ENCODE measurements at regions not wholly inside any gene's neighbourhood (a gene's known extent, or its start where the extent isn't known, plus 50 kb on each side); places are given as distances from the start of the nearest gene placed in this dataset.
A peak's percentile ranks its signal among the peaks of the same experiment; 100 is the strongest.
"Not testable (repeated sequence)": the region's sequence is repeated elsewhere in the genome, so short reads cannot be mapped to it uniquely, and the experiment has no call there.

DNA sequence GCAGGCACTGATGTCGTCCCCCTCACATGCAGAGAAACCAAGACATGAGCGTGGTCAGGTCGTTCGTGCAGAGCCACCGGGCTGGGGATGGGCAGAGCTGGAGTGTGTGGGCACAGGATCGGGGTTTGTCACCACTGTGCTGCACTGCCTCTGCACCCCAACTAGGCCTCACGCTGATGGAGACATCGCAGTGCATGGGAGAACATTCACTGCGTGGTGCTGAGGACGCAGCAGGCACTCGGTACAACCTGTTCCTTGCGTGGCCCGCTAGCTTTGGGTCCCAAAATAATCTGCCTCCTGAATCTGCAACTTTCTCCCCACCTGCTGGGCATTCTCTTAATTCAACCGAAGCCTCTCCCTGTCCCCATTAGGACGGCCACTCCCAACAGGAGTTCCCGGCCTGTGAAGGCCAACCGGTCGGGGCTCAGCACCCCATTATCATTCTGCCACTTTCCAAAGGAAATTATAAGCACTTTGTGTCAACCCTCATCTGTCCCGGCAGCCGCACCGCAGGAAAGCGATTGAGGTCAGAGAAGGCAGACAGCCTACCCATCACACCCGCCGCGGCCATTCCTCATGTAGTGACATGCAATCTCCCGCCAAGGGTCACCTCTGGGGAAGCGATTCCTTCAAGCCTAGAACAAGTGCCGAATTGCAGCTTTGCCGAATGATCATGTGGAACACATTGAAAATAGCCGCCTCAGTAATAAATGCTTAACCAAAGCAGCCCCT lies 490.4 kb downstream of the MN1 start:
- in situ Hi-C loops (cut with MboI; ENCODE audit: low pct_unique_long_range_greater_than_20kb, low sequenced_read_pairs) = no loop called here
- DNase-seq = no peak

DNA sequence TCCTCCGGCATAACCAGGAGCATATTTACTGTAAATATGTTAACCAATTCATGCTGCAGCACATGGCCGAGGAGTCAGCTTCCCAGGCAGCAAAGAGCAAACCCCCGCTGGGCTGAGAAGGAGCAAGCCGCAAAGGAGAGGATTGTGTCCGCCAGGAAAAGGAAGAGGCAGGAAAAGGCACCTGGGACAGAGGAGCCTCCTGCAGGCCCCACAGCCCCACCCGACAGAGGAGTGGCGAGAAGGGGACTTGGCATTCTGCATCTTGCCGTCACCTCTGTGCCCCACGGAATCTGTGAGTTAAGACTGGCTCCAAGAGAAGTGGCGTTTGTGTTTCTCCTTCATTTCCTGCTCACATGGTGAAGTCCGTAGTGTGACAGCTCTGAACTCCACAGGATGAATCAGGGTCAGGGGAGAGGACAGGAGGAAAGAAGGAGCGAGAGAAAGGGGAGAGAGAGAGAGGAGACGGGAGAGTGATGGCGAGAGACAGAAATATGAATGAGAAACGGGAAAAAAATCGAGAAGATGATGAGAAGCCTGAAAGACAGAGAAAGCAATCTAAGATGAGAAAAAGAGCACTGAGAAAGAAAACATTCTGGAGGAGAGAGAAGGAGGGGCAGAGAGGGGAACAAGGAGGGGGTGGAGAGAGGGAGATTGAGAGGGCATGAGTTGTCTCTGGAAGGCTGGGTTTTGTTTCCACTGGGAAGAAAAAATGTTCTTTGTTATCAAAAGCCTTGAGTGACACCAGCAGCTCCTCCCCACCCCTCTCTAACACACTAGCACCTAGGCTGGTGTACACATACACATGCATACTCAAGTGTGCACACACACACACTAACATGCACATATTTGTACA lies 489.6 kb downstream of the MN1 start:
- DNase-seq = no peak
- in situ Hi-C loops (cut with MboI; ENCODE audit: low pct_unique_long_range_greater_than_20kb, low sequenced_read_pairs) = no loop called here

DNA sequence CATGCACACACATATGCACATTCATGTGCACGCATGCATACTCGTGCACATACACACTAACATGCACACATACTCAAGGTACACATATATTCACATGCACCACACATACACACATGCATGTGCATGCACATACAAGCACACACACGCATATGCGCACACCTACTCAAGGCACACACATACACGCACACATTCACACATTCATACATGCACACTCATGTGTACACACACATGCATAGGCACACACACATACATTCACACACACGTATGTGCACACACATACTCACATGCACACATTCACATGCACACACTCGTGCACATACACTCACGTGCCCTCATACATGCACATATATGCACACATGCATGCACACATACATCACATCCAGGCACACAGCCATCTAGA lies 489.0 kb downstream of the MN1 start:
- in situ Hi-C loops (cut with MboI; ENCODE audit: low pct_unique_long_range_greater_than_20kb, low sequenced_read_pairs) = no loop called here
- no peak for DNase-seq

GRCh38 chr22:27312966-27313855 lies 488.3 kb downstream of the MN1 start:
- in situ Hi-C loops (cut with MboI; ENCODE audit: low pct_unique_long_range_greater_than_20kb, low sequenced_read_pairs) = no loop called here
- DNase-seq = no peak

- in situ Hi-C loops (cut with MboI; ENCODE audit: low pct_unique_long_range_greater_than_20kb, low sequenced_read_pairs) = no loop called here
These were observed 487.2 kb downstream of the MN1 start for GRCh38 chr22:27314276-27314807.

GRCh38 chr22:27315833-27316232 lies 485.7 kb downstream of the MN1 start:
- DNase-seq = no peak

More at GRCh38 chr22:27314276-27314807, 487.2 kb downstream of the MN1 start:
- no peak for DNase-seq

DNA sequence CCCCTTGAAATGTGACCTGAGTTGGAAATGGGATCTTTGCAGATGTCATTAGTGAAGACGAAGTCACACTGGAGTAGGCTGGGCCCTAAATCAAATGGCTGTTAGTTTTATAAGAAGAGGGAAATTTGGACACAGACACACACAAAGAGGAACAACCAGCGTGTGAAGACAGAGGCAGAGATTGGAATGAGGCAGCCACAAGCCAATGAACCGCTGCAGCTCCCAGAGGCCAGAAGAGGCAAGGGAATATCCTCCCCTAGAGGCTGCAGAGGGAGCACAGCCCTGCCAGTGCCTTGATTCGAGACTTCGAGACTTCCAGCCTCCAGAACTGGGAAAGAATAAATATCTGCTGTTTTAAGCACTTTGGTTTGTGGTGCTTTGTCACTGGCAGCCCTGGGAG lies 484.5 kb downstream of the MN1 start:
- DNase-seq = no peak
- in situ Hi-C loops (cut with MboI; ENCODE audit: low pct_unique_long_range_greater_than_20kb, low sequenced_read_pairs) = no loop called here

More at GRCh38 chr22:27315833-27316232, 485.7 kb downstream of the MN1 start:
- in situ Hi-C loops (cut with MboI; ENCODE audit: low pct_unique_long_range_greater_than_20kb, low sequenced_read_pairs) = no loop called here

DNA sequence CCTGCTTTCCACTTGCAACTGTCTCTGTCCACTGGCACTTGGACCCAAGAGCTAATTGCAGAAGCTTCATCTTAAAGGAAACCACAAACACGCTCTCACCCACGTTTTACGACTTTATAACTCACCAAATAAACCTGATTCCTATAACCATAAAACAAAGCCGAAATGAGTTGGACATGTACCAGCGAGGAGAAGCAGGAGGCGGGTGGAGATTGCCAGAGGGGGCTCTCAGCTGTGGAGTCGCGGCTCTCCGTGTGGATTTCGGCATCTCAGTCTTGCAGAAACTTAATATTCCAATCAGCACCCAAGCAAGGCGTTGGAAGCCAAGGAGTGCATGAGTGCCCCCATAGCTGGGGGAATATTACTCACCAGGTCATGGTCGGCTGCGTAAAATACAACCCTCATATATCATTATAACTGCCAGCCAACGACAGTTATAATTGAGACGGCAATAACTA lies 483.6 kb downstream of the MN1 start:
- in situ Hi-C loops (cut with MboI; ENCODE audit: low pct_unique_long_range_greater_than_20kb, low sequenced_read_pairs) = no loop called here
- DNase-seq = no peak

- in situ Hi-C loops (cut with MboI; ENCODE audit: low pct_unique_long_range_greater_than_20kb, low sequenced_read_pairs) = no loop called here
- no peak for DNase-seq
These were observed 483.0 kb downstream of the MN1 start for GRCh38 chr22:27318516-27318915.

DNA sequence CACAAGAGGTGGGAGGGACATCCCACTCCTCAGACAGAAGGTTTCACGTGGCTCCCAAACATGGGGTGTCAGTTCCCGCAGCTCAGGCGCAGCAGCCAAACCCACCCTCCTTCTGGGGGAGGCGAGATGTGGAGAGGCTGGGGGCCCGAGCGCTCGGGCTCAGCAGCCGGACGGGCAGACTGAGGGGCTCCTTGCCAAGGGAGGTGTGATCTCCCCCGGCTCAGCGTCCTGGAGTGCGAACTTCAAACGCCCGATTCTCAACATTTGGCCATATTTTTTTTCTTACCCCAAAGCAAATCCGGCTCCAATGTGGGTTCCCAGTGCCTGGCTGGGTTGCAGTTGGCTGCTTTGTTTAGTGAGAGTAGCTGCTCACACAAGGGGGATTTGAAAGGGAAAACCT lies 477.9 kb downstream of the MN1 start:
- no peak for DNase-seq
- in situ Hi-C loops (cut with MboI; ENCODE audit: low pct_unique_long_range_greater_than_20kb, low sequenced_read_pairs) = no loop called here

DNA sequence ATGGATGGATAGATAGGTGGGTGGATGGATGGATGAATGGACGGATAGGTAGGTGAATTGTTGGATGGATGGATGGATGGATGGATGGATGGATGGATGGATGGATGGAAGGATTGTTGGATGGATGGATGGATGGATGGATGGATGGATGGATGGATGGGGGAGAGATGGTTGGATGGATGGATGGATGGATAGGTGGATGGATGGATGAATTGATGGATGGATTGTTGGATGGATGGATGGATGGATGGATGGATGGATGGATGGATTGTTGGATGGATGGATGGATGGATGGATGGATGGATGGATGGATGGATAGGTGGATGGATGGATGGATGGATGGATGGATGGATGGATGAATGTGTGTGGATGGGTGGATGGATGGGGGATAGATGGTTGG lies 476.6 kb downstream of the MN1 start:
- DNase-seq; in situ Hi-C loops (cut with MboI; ENCODE audit: low pct_unique_long_range_greater_than_20kb, low sequenced_read_pairs): not testable (repeated sequence)

GRCh38 chr22:27327497-27327896 lies 474.1 kb downstream of the MN1 start:
- DNase-seq = no peak
- in situ Hi-C loops (cut with MboI; ENCODE audit: low pct_unique_long_range_greater_than_20kb, low sequenced_read_pairs) = no loop called here

GRCh38 chr22:27327981-27328721 lies 473.4 kb downstream of the MN1 start:
- in situ Hi-C loops (cut with MboI; ENCODE audit: low pct_unique_long_range_greater_than_20kb, low sequenced_read_pairs) = no loop called here
- no peak for DNase-seq

DNA sequence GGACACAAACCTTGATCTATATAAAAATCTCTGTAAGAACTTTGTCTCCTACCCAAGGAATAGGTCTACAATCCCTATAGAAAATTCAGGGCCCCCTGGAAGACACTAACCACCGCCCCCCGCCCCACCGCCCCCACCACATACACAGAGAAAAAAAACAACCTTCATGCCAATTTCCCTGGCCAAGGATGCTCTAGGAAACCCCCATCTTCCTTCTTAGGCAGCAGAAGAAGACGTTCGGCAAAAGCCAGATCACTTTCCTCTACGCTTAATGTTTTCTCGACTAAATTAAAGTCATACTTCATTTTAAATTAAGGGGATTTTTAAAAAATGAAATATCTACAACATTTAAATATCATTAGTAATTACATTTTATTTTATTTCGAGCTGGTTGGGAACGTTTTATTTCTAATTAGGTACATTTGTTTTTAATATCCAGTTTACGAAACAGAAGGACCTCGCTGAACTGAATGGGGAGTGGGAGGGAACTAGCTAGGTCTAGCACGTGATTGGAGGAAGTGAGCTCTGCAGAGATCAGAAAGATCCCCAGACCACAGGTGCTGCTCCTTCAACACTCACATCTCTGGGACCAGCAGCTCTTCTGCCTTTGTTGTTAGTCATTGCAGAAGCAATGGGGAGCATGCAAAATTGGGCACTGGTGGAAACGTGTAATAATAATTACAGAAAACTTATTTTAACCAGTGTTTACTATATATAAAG lies 472.3 kb downstream of the MN1 start:
- in situ Hi-C loops (cut with MboI; ENCODE audit: low pct_unique_long_range_greater_than_20kb, low sequenced_read_pairs) = no loop called here
- no peak for DNase-seq

GRCh38 chr22:27329966-27330645 lies 471.4 kb downstream of the MN1 start:
- in situ Hi-C loops (cut with MboI; ENCODE audit: low pct_unique_long_range_greater_than_20kb, low sequenced_read_pairs) = no loop called here
- no peak for DNase-seq

DNA sequence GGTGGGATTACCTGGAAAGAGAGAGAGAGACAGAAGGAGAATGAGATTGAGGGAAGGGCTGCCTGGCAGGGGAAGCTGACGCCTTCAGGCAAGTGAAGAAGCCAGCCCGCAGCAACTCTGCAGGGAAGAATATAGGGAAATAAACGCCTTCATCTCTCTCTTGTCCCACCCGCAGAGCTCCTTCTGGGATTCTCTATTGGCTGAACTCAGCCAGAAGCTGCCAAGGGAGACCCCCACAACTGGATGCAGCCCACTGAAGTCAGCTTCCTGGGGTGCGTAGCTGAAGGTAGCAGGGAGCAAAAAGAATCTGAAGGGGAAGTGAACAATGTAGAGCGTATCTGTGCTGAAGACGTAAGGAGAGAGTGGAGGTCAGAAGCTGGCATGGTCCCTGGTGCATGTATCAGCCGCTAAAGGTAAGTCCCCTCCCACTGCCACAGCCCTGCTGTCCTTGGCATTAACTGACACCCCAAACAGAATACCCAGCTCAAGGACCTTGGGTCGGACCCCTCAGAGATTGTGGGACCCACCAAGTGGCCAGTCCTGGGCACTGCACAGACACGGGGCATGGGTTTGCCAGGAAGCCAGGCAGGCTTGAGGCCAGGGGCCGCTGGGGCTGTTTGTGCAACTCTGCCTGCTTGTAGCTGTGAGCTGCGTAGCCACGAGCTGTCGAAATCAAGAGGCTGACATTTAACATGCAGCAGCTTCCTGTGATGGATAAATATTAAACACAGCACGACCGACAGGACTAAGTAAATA lies 469.9 kb downstream of the MN1 start:
- peak; percentile 3 for DNase-seq
- in situ Hi-C loops (cut with MboI; ENCODE audit: low pct_unique_long_range_greater_than_20kb, low sequenced_read_pairs) = no loop called here
